ENCODE measurements at regions not wholly inside any gene's neighbourhood (a gene's known extent, or its start where the extent isn't known, plus 50 kb on each side); places are given as distances from the start of the nearest gene placed in this dataset.

DNA sequence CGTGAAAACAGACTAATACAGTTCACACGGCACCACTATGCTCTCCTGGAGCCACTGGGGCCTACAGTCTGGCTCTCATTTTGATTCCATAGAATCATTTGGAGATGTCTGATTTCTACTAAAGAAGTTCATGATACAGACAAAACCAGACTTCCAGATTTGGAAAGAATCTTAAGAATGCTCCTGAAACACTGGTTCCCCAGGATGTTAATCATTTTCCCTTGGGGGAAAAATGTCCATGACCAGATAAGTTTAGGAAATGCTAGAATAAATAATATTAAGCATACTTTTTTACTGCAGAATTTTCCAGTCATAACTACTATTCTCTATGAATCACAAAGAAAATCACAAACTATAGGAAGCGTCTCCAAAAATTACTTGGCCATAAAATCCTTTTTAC is 63.0 kb upstream of the RGS7 start:
- ChIA-PET SMC1A (ENCODE audit: uncharacterized antibody, unreplicated experiment) (no interaction called here), RAD21 (ENCODE audit: unreplicated experiment) (no interaction called here), CTCF (no interaction called here), POLR2A (no interaction called here)
- no peak overlapping the region for H2AFZ ChIP-seq (ENCODE audit: control insufficient read depth, low read depth, low read length)
- WGBS (ENCODE audit: insufficient coverage, insufficient replicate concordance, low lambda C conversion rate, missing lambda C conversion rate) = 33% methylated on average over 3 of the region's 3 CpGs
- no peak overlapping the region for H3K9ac ChIP-seq (ENCODE audit: control insufficient read depth, insufficient read depth, low read length)
- TF ChIP-seq, protein P1, sequence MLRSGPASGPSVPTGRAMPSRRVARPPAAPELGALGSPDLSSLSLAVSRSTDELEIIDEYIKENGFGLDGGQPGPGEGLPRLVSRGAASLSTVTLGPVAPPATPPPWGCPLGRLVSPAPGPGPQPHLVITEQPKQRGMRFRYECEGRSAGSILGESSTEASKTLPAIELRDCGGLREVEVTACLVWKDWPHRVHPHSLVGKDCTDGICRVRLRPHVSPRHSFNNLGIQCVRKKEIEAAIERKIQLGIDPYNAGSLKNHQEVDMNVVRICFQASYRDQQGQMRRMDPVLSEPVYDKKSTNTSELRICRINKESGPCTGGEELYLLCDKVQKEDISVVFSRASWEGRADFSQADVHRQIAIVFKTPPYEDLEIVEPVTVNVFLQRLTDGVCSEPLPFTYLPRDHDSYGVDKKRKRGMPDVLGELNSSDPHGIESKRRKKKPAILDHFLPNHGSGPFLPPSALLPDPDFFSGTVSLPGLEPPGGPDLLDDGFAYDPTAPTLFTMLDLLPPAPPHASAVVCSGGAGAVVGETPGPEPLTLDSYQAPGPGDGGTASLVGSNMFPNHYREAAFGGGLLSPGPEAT (IDR thresholded peaks at IDR 0.05; ENCODE audit: low read depth) = no peak
- no peak for TF ChIP-seq ZNF687 (IDR thresholded peaks at IDR 0.05)
- ATAC-seq (no peak), DNase-seq (ENCODE audit: low read depth, low spot score) (no peak), FAIRE-seq (no peak)
- no peaks in the 10 kb centered on the region for H4K20me1 ChIP-seq (ENCODE audit: control insufficient read depth, insufficient read depth)
- H3K36me3 ChIP-seq (ENCODE audit: control insufficient read depth in 2 of 2, insufficient read depth in 2 of 2, low read length in 1 of 2) = no peaks in the 10 kb centered on the region
- H3K27me3 ChIP-seq (replicated peaks in 1 of 2; ENCODE audit: control insufficient read depth in 2 of 2, insufficient read depth in 2 of 2, low read length in 1 of 2) = peaks cover 3 to 4% of the 10 kb centered on the region in 2 experiments
- intact Hi-C loops (cut with micrococcal nuclease; ENCODE audit: unreplicated experiment) (no loop called here), in situ Hi-C loops (cut with MboI) (no loop called here)
- no peak overlapping the region for H3K4me3 ChIP-seq
- no peaks in the 10 kb centered on the region for H3K9me3 ChIP-seq (replicated peaks; ENCODE audit: control insufficient read depth, insufficient read depth, low read length)
- H3K79me2 ChIP-seq (ENCODE audit: control insufficient read depth, insufficient read depth, low read length) = no peaks in the 10 kb centered on the region
- no peaks in the 10 kb centered on the region for H3K4me1 ChIP-seq (ENCODE audit: control insufficient read depth, insufficient read depth, low read length)
- no peak overlapping the region for H3K4me2 ChIP-seq (ENCODE audit: control insufficient read depth, insufficient read depth)
- no peak overlapping the region for H3K27ac ChIP-seq (ENCODE audit: control insufficient read depth, insufficient read depth)
- no TSS peak for BruUV-seq (replicated peaks)

Measured in GM12878 (cell line).